NOMO-1 treated with dmso at 0.1 percent for 144 hours (cell line): ENCODE measurements at regions not wholly inside any gene's neighbourhood (a gene's known extent, or its start where the extent isn't known, plus 50 kb on each side); places are given as distances from the start of the nearest gene placed in this dataset.
"Not testable (repeated sequence)": the region's sequence is repeated elsewhere in the genome, so short reads cannot be mapped to it uniquely, and the experiment has no call there.

ENCODE experiments used
- DNase-seq: peaks from one replicate; lab custom pipeline; 2025; ENCODE audit not compliant: unreplicated experiment; lab: John Stamatoyannopoulos, UW

- no peak for DNase-seq
Observed at GRCh38 chr3:159340877-159341500, 539.1 kb downstream of the MFSD1 start.

GRCh38 chr3:159346271-159346903 lies 544.5 kb downstream of the MFSD1 start:
- no peak for DNase-seq

- no peak for DNase-seq
Observed at GRCh38 chr3:159348431-159348830, 546.6 kb downstream of the MFSD1 start.

- DNase-seq, result no peak
Observed at GRCh38 chr3:159356606-159357005, 554.8 kb downstream of the MFSD1 start.

GRCh38 chr3:159364511-159364910 lies 562.7 kb downstream of the MFSD1 start:
- no peak for DNase-seq

GRCh38 chr3:159366476-159366875 lies 564.6 kb downstream of the MFSD1 start:
- no peak for DNase-seq

- no peak for DNase-seq
Observed at GRCh38 chr3:159371961-159372360, 570.1 kb downstream of the MFSD1 start.

GRCh38 chr3:159378396-159379194 lies 576.7 kb downstream of the MFSD1 start:
- no peak for DNase-seq

- no peak for DNase-seq
Observed at GRCh38 chr3:159380891-159381290, 579.0 kb downstream of the MFSD1 start.

GRCh38 chr3:159390656-159391212 lies 588.9 kb downstream of the MFSD1 start:
- no peak for DNase-seq

GRCh38 chr3:159397683-159398082 lies 591.0 kb upstream of the IL12A start:
- not testable (repeated sequence) for DNase-seq

GRCh38 chr3:159401069-159401468 lies 587.6 kb upstream of the IL12A start:
- no peak for DNase-seq

GRCh38 chr3:159409711-159410110 lies 578.9 kb upstream of the IL12A start:
- not testable (repeated sequence) for DNase-seq

- DNase-seq, result no peak
Observed at GRCh38 chr3:159413319-159413718, 575.3 kb upstream of the IL12A start.

- no peak for DNase-seq
Observed at GRCh38 chr3:159416856-159417255, 571.8 kb upstream of the IL12A start.

- DNase-seq, result no peak
Observed at GRCh38 chr3:159417761-159418160, 570.9 kb upstream of the IL12A start.

GRCh38 chr3:159418571-159419526 lies 569.8 kb upstream of the IL12A start:
- DNase-seq, result no peak

GRCh38 chr3:159429702-159430101 lies 558.9 kb upstream of the IL12A start:
- DNase-seq, result no peak

- DNase-seq, result no peak
Observed at GRCh38 chr3:159432682-159433340, 555.8 kb upstream of the IL12A start.

- no peak for DNase-seq
Observed at GRCh38 chr3:159439346-159439745, 549.3 kb upstream of the IL12A start.
